ENCODE measurements at regions not wholly inside any gene's neighbourhood (a gene's known extent, or its start where the extent isn't known, plus 50 kb on each side); places are given as distances from the start of the nearest gene placed in this dataset.
"Not testable (repeated sequence)": the region's sequence is repeated elsewhere in the genome, so short reads cannot be mapped to it uniquely, and the experiment has no call there.

DNA sequence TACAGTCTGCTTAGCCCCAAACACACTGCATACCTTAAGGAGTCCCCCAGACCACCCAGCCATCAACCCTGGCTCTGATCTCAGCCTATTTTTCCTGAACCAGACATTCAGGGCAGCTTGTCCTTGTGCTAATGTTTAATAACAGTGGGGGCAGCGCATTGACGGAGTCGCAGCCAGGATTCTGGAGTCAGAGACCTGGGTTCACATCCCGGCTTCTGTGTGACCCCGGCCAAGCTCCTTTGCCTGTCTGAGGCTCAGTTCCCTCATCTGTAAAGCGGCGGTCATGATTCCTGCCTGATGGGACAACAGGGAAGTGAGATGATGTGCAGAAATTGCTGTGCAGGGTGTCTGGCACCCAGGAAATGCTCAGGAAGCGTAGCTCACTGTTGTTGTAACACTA is 63.1 kb downstream of the MATN1 start:
- DNase-seq (ENCODE audit: low spot score) = no peak

- DNase-seq (ENCODE audit: low spot score) = no peak
Measured at GRCh38 chr1:30659702-30660101, 63.7 kb downstream of the MATN1 start.

DNA sequence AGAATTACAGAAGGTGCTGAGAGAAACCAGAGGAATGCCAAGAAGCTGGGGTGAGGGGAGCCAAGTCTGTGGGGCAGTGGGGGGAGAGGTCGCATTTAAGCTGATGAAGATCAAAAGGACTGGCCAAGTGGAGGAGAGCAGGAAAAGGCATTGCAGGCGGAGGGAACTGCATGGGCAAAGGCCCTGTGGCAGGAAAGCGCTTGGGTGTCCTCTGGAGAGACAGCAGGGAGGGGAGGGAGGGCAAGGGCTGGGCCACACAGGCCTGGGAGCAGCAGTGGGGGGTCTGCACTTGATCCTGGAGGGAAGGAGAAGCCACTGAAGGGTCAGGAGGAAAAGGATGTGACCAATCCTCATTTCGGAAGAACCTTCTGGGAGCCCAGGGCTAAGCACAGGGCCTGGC is 65.0 kb downstream of the MATN1 start:
- not testable (repeated sequence) for DNase-seq (ENCODE audit: low spot score)

GRCh38 chr1:30658014-30658336 is 65.4 kb downstream of the MATN1 start:
- DNase-seq (ENCODE audit: low spot score) = no peak

GRCh38 chr1:30657131-30658013 is 66.0 kb downstream of the MATN1 start:
- no peak for DNase-seq (ENCODE audit: low spot score)

- no peak for DNase-seq (ENCODE audit: low spot score)
Measured at GRCh38 chr1:30656171-30656940, 67.0 kb downstream of the MATN1 start.

GRCh38 chr1:30655672-30656071 is 67.7 kb downstream of the MATN1 start:
- no peak for DNase-seq (ENCODE audit: low spot score)

DNA sequence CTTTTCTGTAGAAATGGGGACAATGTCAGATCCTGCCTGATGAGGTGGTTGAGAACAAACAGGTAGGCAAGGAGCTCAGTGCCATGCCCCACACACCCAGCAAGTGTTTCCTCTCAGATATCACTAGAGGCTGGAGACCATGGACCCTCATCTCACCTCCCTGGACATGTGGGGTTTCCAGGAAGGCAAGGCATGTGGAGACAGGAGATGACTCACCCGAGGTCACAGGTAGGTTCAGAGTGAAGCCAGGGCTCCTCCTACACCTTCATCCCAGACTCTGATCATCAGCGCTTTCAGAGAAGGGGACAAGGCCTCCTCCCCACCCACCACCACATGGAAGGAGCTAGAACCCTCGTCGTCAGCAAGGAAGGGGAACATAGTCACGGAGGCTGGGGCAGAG is 69.2 kb downstream of the MATN1 start:
- no peak for DNase-seq (ENCODE audit: low spot score)

DNA sequence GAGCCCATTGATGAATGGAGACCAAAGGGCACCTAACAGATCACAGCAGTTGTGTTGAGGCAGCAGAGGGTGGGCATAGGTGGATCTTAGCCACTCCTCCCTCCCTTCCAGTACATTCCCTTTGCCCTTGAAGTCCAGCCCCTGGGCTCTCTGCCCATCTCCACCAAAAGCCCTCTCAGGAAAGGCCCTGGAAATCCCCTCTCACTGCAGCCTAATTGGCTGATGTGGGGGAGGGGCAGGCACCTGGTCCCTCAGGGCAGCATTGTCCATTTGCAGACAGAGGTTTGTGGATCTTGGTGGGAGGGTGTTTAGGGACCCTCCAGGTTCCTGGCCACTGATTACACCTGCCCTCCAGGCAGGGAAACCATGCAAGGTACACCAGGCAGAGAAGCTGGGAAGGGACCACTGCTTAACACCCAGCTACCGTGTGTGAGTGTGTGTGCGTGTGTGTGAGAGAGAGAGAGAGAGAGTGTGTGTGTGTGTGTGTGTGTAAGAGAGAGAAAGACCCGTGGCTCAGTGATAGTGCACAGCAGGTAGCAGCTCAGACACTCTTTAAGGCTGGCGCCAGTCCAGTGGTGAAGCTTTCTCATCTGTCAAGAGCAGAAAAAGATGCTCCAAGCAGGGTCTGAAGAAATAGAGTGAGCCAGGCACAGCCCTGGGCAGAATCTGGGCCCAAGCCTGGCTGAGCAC is 71.1 kb downstream of the MATN1 start:
- DNase-seq (ENCODE audit: low spot score) = no peak

DNA sequence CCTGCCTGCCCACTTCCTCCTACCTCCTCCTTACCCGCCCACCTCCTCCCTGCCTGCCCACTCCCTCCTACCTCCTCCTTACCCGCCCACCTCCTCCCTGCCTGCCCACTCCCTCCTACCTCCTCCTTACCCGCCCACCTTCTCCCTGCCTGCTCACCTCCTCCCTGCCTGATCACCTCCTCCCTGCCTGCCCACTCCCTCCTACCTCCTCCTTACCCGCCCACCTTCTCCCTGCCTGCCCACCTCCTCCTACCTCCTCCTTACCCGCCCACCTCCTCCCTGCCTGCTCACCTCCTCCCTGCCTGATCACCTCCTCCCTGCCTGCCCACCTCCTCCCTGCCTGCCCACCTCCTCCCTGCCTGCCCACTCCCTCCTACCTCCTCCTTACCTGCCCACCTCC is 72.0 kb downstream of the MATN1 start:
- not testable (repeated sequence) for DNase-seq (ENCODE audit: low spot score)

DNA sequence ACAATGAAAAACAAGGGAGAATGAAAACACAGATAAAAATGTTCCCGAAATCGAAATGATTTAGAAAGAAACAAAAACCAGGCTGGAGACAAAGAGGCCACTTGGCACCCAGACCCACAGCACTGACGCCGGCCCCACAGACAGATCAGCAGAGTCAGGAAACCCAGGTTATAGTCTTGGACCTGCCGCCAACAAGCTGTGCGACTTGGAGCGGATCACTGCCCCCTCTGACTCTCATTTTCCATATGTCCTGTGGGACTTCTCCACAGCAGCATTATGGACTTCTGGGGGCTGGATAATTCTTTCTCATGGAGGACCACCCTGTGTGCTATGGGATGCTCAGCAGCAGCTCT is 72.4 kb downstream of the MATN1 start:
- DNase-seq (ENCODE audit: low spot score) = no peak

DNA sequence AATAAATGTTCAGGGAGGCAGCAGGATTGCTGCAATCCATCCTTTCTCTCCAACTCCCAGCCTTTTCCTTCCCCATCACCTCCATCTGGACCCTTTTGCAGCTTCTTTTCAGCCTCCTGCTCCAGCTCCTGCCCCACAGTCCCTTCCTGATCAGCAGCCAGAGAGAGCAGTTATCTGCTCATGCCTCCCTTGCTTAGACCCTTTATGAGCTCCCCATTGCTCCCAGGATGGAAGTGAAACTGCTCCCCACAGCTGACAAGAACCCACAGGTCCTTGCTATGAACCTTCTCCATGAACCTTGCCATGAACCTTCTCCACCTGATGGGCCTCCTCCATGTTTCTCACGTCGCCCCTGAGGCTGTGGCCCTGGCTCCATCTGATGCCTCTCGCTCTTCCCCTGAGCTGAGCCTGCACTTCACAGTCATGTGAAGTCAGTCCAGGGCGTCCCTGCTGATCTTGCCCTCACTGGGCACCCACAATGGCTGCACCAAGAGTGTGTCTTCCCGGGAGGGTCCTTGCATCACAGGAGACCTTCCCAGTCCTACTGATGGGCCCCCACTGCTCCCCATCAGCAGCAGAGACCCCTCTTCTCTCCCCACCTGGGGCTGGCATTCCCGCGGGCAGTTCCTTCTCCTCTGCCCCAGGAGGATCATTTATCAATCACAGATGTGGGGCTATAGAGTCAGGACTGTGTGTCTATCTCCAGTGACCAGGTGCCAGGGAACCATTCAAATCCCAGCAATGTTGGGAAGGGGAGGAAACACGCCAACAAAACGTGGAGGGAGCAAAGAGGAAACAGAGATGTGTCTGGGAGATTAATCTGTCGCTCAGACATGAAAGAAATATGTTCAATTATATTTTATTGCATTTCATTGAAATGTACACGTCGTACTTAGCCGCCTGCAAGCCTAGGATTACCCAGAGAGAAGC is 73.1 kb downstream of the MATN1 start:
- no peak for DNase-seq (ENCODE audit: low spot score)

DNA sequence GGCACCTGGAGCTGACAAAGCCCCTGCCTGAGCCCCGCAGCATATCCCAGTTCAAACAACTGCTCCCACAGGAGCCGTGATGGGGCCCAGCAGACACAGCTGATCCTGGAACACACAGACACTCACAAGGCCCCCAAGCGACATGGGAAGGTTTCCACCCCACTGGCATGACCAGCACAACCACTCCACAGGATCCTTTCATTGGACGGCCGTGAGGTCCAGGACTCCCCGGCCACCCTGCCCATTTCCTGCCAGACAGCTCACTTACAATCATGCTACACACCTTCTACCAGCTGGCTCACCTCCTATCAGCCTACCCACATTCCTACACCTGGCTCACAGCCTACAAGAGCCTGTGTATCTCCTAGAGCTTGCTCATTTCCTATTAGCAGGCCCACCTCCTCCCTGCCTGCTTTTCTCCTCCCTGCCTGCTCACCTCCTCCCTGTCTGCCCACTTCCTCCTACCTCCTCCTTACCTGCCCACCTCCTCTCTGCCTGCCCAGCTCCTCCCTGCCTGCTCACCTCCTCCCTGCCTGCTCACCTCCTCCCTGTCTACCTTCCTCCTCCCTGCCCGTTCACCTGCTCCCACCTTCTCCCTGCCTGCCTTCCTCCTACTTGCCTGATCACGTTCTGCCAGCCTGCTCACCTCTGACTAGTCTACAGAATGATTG is 73.9 kb downstream of the MATN1 start:
- no peak for DNase-seq (ENCODE audit: low spot score)

DNA sequence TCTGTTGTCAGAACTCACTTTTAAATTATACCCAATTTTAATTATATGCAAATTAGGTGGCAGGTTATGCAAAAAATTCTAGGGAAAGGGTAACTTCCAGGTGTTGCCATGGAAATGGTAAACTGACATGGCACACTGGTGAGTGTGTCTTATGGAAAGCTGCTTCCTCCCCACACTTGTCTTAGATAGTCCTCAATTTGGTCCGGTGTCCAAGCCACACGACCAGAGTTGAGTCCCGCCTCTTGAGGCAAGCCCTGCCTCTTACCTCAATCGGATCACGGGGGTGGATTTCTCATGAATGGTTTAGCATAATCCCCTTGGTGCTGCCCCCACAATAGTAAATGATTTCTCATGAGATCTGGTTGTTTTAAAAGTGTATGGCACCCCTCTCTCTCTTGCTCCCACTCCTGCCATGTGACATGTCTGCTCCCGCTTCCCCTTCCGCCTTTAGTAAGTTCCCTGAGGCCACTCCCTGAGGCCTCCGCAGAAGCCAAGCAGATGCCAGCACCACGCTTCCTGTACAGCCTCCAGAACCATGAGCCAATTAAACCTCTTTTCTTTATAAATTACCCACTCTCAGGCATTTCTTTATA is 74.9 kb downstream of the MATN1 start:
- no peak for DNase-seq (ENCODE audit: low spot score)

- no peak for DNase-seq (ENCODE audit: low spot score)
Measured at GRCh38 chr1:30645807-30646206, 77.6 kb downstream of the MATN1 start.

- no peak for DNase-seq (ENCODE audit: low spot score)
Measured at GRCh38 chr1:30642391-30643120, 80.8 kb downstream of the MATN1 start.

- no peak for DNase-seq (ENCODE audit: low spot score)
Measured at GRCh38 chr1:30641572-30642353, 81.6 kb downstream of the MATN1 start.

- no peak for DNase-seq (ENCODE audit: low spot score)
Measured at GRCh38 chr1:30639881-30640452, 83.4 kb downstream of the MATN1 start.

DNA sequence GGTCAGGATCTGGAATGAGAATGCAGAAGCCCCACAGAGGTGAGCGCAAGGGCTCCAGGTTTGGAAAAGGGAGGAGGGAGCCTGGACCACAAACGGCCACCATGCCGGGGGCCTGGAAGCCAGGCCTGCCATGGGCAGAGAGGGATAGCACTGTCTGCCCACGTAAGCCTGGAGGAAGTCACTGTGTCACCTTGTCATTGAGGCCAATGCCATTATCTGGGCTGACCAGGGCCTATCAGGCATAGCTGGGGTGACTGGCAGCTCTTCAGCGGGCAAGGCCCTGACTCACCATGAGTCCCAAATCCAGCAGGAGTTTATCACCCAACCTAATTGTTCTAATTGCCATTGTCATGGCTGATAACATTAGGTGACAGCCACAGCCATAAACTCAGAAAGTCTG is 84.6 kb downstream of the MATN1 start:
- DNase-seq (ENCODE audit: low spot score) = no peak

All from COLO829 (cell line).